HL-60/S4 treated with retinoic acid at 250 ng/mL for 4 days and 3 days (cell line): ENCODE measurements at regions not wholly inside any gene's neighbourhood (a gene's known extent, or its start where the extent isn't known, plus 50 kb on each side); places are given as distances from the start of the nearest gene placed in this dataset.

Experiments
- in situ Hi-C: fragments of 300-500 bp; cut with MboI; formaldehyde crosslinking; loops from 2 replicates; pipeline ENCODE4 v1.7.0; 2022; ENCODE audit warnings: low sequenced_read_pairs

GRCh38 chrX:10047133-10047532, 80.0 kb downstream of the CLDN34 start:
- in situ Hi-C loops, result no loop called here

DNA sequence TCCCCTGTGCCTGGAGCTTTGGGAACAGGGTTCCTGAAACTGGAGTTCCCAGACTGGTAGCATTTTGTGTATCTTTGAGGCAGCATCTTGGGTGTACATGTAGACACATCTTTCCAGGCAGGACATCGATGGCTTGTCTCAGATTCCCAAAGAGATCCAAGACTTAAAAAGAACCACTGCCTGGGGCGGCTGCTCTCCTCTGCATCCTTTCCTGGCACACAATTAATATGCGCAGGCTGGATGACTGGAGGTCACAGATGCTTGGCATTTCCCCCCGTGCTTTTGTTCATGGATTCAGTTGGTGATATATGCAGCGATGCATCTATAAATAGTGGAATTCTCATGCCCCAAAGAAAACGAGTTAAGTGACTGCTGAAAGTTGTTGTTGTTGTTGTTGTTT, 80.5 kb downstream of the CLDN34 start:
- in situ Hi-C loops, result no loop called here

DNA sequence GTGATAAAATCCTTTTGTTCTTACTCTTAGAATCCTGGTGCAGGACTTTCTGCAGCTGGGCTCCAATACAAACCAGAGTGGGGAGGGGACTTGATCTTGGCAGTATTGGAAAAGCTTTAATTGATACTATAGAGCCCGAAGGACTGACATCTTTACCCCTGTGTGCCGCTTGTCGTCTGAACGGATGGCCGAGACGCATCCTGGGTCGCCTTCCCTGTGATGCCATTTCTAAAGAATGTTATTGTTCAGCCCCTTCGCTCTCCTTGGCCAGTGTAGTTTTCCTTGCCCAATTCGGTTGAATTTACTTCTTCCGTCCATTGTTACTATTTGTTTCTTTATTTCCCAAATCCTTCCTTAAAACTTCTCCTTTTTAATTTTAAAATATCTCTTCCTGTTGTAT, 80.9 kb downstream of the CLDN34 start:
- in situ Hi-C loops, result no loop called here

DNA sequence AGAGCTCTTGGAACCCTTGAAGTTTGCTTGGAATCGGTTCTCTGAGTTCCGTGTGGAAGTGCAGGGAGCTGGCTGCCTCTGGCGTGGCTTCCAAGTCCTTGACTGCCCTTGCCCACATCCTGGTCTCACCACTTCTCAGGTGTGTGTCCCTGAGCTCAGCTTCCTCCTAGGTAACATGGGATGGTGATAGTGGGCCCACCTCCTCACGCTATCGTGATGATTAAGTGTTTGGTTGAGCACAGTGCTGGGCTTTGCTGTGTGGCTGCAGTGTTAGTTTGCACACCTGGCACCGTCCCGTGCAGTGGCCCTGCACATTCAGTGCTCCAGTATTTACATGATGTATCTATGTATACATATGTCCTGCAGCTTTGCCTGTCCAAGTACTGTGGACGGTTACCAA, 81.5 kb downstream of the CLDN34 start:
- in situ Hi-C loops, result no loop called here

DNA sequence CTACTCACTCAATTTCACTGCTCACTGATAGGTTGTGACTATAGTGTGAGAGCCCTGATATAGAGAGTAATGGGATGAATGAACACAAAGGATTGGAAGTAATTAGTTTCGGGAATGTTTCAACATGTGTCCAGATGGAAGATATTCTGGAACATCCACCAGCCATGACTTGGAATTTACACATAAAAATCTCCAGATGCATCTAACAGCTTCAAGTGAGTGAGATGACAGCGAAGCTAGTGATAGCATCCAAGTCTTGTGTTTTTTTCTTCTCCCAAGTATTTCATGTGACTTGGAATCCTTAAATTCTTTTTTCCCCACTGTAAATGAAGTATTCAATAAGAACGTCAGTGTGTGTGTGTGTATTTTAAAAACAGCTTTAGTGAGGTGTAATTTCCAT, 82.1 kb downstream of the CLDN34 start:
- in situ Hi-C loops, result no loop called here

- in situ Hi-C loops, result no loop called here
These were observed 83.3 kb downstream of the CLDN34 start for GRCh38 chrX:10050481-10050880.

GRCh38 chrX:10051866-10052480, 84.8 kb downstream of the CLDN34 start:
- in situ Hi-C loops, result no loop called here

DNA sequence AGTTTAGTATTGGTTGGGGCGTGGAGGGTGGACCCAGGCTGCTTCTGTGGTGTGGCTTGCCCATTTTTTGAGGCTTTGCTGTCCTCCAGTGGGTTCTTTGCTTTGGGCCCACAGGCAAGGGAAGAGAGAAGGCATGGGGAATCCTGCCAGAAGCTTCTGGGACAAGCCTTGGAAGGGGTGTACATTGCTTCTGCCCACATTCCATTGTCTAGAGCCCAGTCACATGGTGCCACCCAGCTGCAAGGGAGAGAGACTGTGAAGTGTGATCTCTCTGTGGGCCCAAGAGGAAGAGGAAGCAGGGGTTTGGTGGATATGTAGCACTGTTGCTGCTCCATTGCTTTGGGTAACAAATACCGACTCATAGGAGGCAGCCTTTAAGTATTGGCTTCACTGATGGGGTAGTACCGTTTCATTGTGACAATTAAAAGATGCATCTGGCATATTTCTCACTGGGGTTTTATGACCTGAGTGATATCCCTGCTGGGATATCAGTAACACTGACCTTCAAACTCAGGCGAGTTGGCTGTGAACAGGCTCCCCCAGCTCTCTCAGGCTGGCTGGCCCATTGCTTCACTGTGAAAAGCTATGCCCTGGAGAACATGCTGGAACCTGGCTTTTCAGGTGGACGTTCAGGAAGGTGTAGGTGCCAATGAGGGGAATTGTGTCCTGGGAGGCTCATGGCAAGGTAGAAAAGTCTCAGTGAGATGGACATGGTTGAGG, 85.9 kb downstream of the CLDN34 start:
- in situ Hi-C loops, result no loop called here

DNA sequence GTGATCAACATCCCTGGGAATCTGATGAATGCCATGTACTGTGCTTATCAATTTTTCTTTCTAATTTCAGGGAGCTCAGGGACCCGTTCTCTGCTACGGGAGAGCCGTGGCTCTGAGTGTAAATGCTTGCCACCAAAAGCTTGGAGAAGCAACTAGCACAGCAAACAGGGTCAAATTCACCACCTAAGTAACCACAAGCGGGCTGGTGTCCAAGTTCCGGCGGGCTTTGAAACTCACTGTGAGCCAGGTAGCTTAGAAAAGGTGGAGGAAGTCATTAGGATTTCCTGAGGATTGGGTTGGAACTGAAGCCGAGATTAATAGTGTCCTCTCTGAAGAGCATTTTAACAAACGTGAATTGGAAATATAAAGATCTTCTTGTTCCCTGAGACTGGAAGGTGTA, 87.2 kb downstream of the CLDN34 start:
- in situ Hi-C loops, result no loop called here

GRCh38 chrX:10055430-10055829, 88.3 kb downstream of the CLDN34 start:
- in situ Hi-C loops, result no loop called here

DNA sequence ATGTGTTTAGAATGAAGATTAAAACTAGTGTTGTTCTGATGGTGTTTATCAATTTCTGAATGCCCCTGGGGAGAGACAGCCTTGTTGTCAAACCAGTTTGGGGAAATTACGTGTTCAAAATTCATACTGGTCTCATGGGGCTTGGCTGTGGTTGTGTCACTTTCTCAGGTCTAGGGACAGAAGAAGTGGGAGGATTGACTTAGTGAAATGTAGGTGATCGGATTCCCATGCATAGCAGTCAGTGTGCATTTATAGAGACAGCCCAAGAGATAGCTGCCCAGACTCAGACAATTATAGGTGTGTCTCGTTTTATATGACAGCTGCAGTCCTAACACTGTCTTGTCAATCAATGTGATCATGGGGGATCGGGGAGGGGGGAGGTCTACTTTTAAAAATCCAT, 94.4 kb upstream of the CLCN4 start:
- in situ Hi-C loops, result no loop called here

DNA sequence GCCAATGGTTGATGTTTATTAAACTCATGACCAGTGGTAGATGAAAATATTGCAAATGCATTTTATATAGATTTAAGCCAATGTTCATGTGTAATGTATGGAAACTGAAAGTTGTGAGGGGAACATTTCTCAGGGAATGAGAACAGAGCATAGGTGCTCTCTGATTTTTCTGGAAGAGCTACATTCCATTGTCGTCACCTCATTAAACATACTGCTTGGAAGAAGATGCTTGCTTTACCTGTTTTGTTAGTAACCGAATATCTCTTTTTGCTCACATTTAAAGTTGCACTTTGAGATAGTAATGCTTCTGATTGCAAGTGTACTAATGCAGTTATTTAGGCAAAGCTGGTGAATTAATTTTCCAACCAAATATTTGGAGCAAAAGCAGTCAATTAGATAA, 93.8 kb upstream of the CLCN4 start:
- in situ Hi-C loops, result no loop called here

DNA sequence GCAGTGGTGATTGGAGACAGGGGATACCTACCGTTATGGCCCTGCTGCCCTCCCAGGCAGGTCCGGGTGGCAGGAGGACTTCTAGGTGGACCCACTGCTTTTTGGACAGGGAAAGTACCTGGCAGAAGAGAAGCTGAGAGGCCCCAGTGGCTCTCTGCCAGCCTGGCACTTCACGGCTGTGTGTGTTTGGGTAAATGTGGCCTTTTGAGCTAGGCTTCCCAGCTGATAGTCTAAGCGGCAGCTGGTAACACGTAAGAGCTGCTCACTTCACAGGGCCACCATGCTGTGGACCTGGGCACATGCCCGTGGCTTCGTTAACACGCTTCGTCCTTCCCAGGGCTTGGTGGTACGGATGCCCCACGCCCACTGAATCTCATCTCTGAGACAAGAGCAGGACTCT, 92.0 kb upstream of the CLCN4 start:
- in situ Hi-C loops, result no loop called here

GRCh38 chrX:10070714-10071436, 85.9 kb upstream of the CLCN4 start:
- in situ Hi-C loops, result no loop called here

GRCh38 chrX:10071451-10072144, 85.2 kb upstream of the CLCN4 start:
- in situ Hi-C loops, result no loop called here

GRCh38 chrX:10072786-10073568, 83.8 kb upstream of the CLCN4 start:
- in situ Hi-C loops, result no loop called here

- in situ Hi-C loops, result no loop called here
These were observed 83.1 kb upstream of the CLCN4 start for GRCh38 chrX:10073671-10074070.

DNA sequence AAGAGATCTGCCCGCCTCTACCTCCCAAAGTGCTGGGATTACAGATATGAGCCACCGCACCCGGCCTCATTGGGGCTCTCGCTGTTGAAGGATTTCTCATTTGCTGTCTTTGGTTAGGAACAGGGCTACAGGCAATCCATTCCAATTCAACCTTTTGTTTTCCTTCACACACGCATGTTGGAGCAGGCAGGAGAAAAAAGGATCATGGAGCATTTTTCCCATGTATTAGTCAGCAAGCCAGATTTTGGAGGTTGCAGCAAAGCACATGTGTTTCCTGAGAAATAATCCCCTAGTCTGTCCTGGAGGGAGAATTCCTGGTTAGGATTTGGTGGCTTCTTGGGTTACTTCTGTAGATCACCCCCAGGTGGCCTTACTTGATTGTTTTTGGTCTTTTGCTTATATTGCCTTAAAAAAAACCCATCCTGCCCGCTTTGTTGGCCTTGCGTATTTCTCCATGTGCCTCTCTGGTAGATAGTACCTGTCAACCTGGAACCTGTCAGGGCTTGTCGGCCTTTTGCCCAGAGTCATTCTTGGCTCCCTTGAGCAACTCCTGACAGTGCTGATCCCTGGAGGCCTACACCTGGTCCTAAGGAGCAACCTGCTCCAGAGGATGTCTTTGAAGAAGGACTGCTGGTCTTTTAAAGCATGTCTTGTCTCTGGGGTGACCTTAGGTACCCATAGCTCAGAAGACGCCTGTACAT, 82.4 kb upstream of the CLCN4 start:
- in situ Hi-C loops, result no loop called here

- in situ Hi-C loops, result no loop called here
These were observed 80.0 kb upstream of the CLCN4 start for GRCh38 chrX:10076765-10077164.
